H1 (cell line): ENCODE measurements at regions not wholly inside any gene's neighbourhood (a gene's known extent, or its start where the extent isn't known, plus 50 kb on each side); places are given as distances from the start of the nearest gene placed in this dataset.

ENCODE experiments used
- CTCF ChIA-PET: fragments of 300-600 bp; sonication (Branson Sonifier 250); formaldehyde crosslinking; loops from one replicate; lab custom pipeline; 2021; ENCODE audit not compliant: partially characterized antibody; lab: Charles Lee
- POLR2A ChIA-PET: fragments of 300-600 bp; sonication (Branson Sonifier 250); formaldehyde crosslinking; loops from one replicate; lab custom pipeline; 2021; ENCODE audit warnings: inconsistent platforms; ENCODE audit not compliant: partially characterized antibody; lab: Charles Lee
- DNase-seq, 2 experiments: peaks; one replicate each; pipeline versions ENCODE4 v3.0.0 to v3.0.0-alpha.2; 2010 to 2022; ENCODE audit warnings: low spot score in 2 of 2, low read depth in 1 of 2, mixed read lengths in 1 of 2
- FAIRE-seq: peaks from 2 replicates; lab custom pipeline; 2011; peaks lifted over from hg19 to GRCh38; lab: Jason Lieb, UNC
- H2AFZ ChIP-seq: 2 replicates; pipeline ENCODE4 v1.8.1; 2012; ENCODE audit warnings: low read length, inconsistent platforms
- H2AK5ac ChIP-seq: 2 replicates; pipeline ENCODE4 v1.6.1; 2013; ENCODE audit warnings: low read depth, low read length
- H2BK120ac ChIP-seq: replicated peaks from 2 replicates; pipeline ENCODE3; 2013; ENCODE audit warnings: low read depth, low read length, inconsistent platforms
- H2BK12ac ChIP-seq: 2 replicates; pipeline ENCODE4 v1.6.1; 2013; ENCODE audit warnings: low read depth, low read length
- H2BK15ac ChIP-seq: 2 replicates; pipeline ENCODE4 v1.6.1; 2013; ENCODE audit warnings: low read length
- H2BK20ac ChIP-seq: 2 replicates; pipeline ENCODE4 v1.6.1; 2013; ENCODE audit warnings: low read length
- H2BK5ac ChIP-seq: 2 replicates; pipeline ENCODE4 v1.6.1; 2013; ENCODE audit warnings: low read depth, low read length
- H3K14ac ChIP-seq: 2 replicates; pipeline ENCODE4 v1.6.1; 2013; ENCODE audit warnings: inconsistent platforms; ENCODE audit not compliant: insufficient read length
- H3K18ac ChIP-seq: 2 replicates; pipeline ENCODE4 v1.6.1; 2013; ENCODE audit warnings: low read length; ENCODE audit errors: extremely low read depth
- H3K23ac ChIP-seq: 2 replicates; pipeline ENCODE4 v1.6.1; 2013; ENCODE audit warnings: inconsistent platforms; ENCODE audit not compliant: insufficient read length
- H3K23me2 ChIP-seq: 2 replicates; pipeline ENCODE4 v1.6.1; 2013; ENCODE audit warnings: low read depth, low read length
- H3K27ac ChIP-seq: 2 replicates; pipeline ENCODE4 v1.6.1; 2011; ENCODE audit warnings: low read depth, low read length, inconsistent platforms
- H3K27me3 ChIP-seq, 4 experiments: replicated peaks in 1 of 4; 1 replicate in 1 of 4; 2 replicates in 3 of 4; pipeline versions ENCODE4 v1.6.1 to v1.8.1; 2011 to 2013; ENCODE audit warnings: low read length in 3 of 4, mild to moderate bottlenecking in 3 of 4, inconsistent platforms in 2 of 4, mixed read lengths in 2 of 4, moderate library complexity in 1 of 4; ENCODE audit not compliant: control insufficient read depth in 3 of 4, insufficient read depth in 3 of 4; ENCODE audit errors: extremely low read depth in 1 of 4
- H3K36me3 ChIP-seq, 4 experiments: 2 replicates each; pipeline versions ENCODE4 v1.6.1 to v1.8.1; 2011 to 2013; ENCODE audit warnings: mild to moderate bottlenecking in 4 of 4, low read length in 3 of 4, moderate library complexity in 2 of 4, control low read depth in 1 of 4, inconsistent platforms in 1 of 4; ENCODE audit not compliant: insufficient read depth in 4 of 4, control insufficient read depth in 2 of 4
- H3K4ac ChIP-seq: replicated peaks from 2 replicates; pipeline ENCODE3; 2013; ENCODE audit warnings: low read length, low read depth, mixed read lengths, inconsistent platforms; ENCODE audit not compliant: insufficient read length
- H3K4me1 ChIP-seq, 4 experiments: replicated peaks in 1 of 4; 1 replicate in 1 of 4; 2 replicates in 3 of 4; pipeline versions ENCODE4 v1.6.1 to v1.8.1; 2011 to 2013; ENCODE audit warnings: low read length in 3 of 4, inconsistent platforms in 2 of 4, mixed read lengths in 1 of 4; ENCODE audit not compliant: insufficient read depth in 4 of 4, control insufficient read depth in 3 of 4
- H3K4me2 ChIP-seq, 2 experiments: 2 replicates each; pipeline versions ENCODE4 v1.6.1 to v1.8.1; 2011 to 2013; ENCODE audit warnings: low read depth in 2 of 2, low read length in 2 of 2, control low read depth in 1 of 2, inconsistent platforms in 1 of 2, mild to moderate bottlenecking in 1 of 2; ENCODE audit not compliant: insufficient read depth in 1 of 2
- H3K4me3 ChIP-seq, 4 experiments: fragments of 200-600, 300-600 bp in 1 of 4; sonication (generic), shearing (Covaris generic), sonication (Bioruptor Twin) in 1 of 4; 2 replicates each; pipeline versions ENCODE4 v1.5.1 to v1.8.1; 2011 to 2016; ENCODE audit warnings: low read length in 4 of 4, low read depth in 3 of 4, control low read depth in 2 of 4, inconsistent platforms in 2 of 4, mild to moderate bottlenecking in 2 of 4, mixed read lengths in 1 of 4, moderate library complexity in 1 of 4; ENCODE audit not compliant: insufficient read depth in 2 of 4; ENCODE audit errors: extremely low read depth in 1 of 4
- H3K56ac ChIP-seq: replicated peaks from 2 replicates; pipeline ENCODE3; 2013; ENCODE audit warnings: low read depth, mild to moderate bottlenecking, mixed read lengths, low read length, inconsistent platforms; ENCODE audit not compliant: insufficient read length
- H3K79me1 ChIP-seq: 2 replicates; pipeline ENCODE4 v1.6.1; 2013; ENCODE audit warnings: low read depth, low read length, control low read depth
- H3K79me2 ChIP-seq, 2 experiments: 2 replicates each; pipeline versions ENCODE4 v1.6.1 to v1.8.1; 2012 to 2013; ENCODE audit warnings: low read length in 2 of 2, mild to moderate bottlenecking in 2 of 2, inconsistent platforms in 1 of 2; ENCODE audit not compliant: insufficient read depth in 2 of 2, control insufficient read depth in 1 of 2
- H3K9ac ChIP-seq, 4 experiments: replicated peaks in 1 of 4; 1 replicate in 1 of 4; 2 replicates in 3 of 4; pipeline versions ENCODE4 v1.6.1 to v1.8.1; 2011 to 2013; ENCODE audit warnings: low read depth in 3 of 4, low read length in 3 of 4, control low read depth in 2 of 4, mild to moderate bottlenecking in 2 of 4, moderate library complexity in 2 of 4, inconsistent platforms in 1 of 4; ENCODE audit errors: extremely low read depth in 1 of 4
- H3K9me3 ChIP-seq, 2 experiments: 2 replicates each; pipeline versions ENCODE4 v1.6.1 to v1.8.1; 2012 to 2013; ENCODE audit warnings: mild to moderate bottlenecking in 2 of 2, moderate library complexity in 2 of 2, control low read depth in 1 of 2, inconsistent platforms in 1 of 2, low read depth in 1 of 2, low read length in 1 of 2, mixed read lengths in 1 of 2; ENCODE audit not compliant: insufficient read depth in 2 of 2
- H4K20me1 ChIP-seq, 2 experiments: replicated peaks in 1 of 2; 2 replicates each; pipeline versions ENCODE3 to v1.8.1; 2011 to 2013; ENCODE audit warnings: inconsistent platforms in 2 of 2, low read length in 2 of 2, mild to moderate bottlenecking in 1 of 2; ENCODE audit not compliant: insufficient read depth in 2 of 2, control insufficient read depth in 1 of 2
- H4K5ac ChIP-seq: 2 replicates; pipeline ENCODE4 v1.6.1; 2013; ENCODE audit warnings: low read length, low read depth, mixed read lengths, inconsistent platforms; ENCODE audit not compliant: insufficient read length
- H4K8ac ChIP-seq: 2 replicates; pipeline ENCODE4 v1.8.0; 2013; ENCODE audit warnings: mild to moderate bottlenecking, moderate library complexity, low read length, inconsistent platforms; ENCODE audit not compliant: insufficient read depth; ENCODE audit errors: extremely low read depth
- H4K91ac ChIP-seq: replicated peaks from 2 replicates; pipeline ENCODE3; 2013; ENCODE audit warnings: low read length, mixed read lengths, inconsistent platforms; ENCODE audit not compliant: insufficient read length
- CBX5 ChIP-seq: fragments of 300-800, 300-1000 bp; sonication (generic); IDR thresholded peaks from 2 replicates; pipeline ENCODE4 v1.7.1; 2016; ENCODE audit warnings: antibody characterized with exemption, low read length, low read depth
- CTCF ChIP-seq, 3 experiments: IDR thresholded peaks; 1 replicate in 2 of 3; 2 replicates in 1 of 3; pipeline versions ENCODE4 v1.5.1 to v1.6.1; 2011; ENCODE audit warnings: low read length in 3 of 3, mild to moderate bottlenecking in 3 of 3, inconsistent platforms in 2 of 3, low read depth in 1 of 3, moderate library complexity in 1 of 3; ENCODE audit not compliant: insufficient read depth in 1 of 3; ENCODE audit errors: control extremely low read depth in 1 of 3
- GTF2F1 ChIP-seq: IDR thresholded peaks from 2 replicates; pipeline ENCODE4 v1.6.1; 2012; ENCODE audit warnings: low read depth, low read length, improper control_type of control experiment, borderline replicate concordance
- JUND ChIP-seq: IDR thresholded peaks from 2 replicates; pipeline ENCODE4 v1.6.1; 2011; ENCODE audit warnings: mild to moderate bottlenecking, improper control_type of control experiment, low read length
- KDM5A ChIP-seq: fragments of 200-600 bp; IDR thresholded peaks from 2 replicates; pipeline ENCODE4 v1.7.1; 2012; ENCODE audit warnings: mild to moderate bottlenecking, low read length, inconsistent platforms, mixed read lengths
- PHF8 ChIP-seq: fragments of 200-600 bp; sonication (generic); conservative IDR thresholded peaks from 2 replicates; pipeline ENCODE4 v1.7.1; 2012; ENCODE audit warnings: low read depth, mild to moderate bottlenecking, inconsistent platforms, low read length, moderate library complexity
- RBBP5 ChIP-seq: IDR thresholded peaks from 2 replicates; pipeline ENCODE4 v1.7.1; 2012; ENCODE audit warnings: low read depth, mild to moderate bottlenecking, inconsistent platforms, low read length, moderate library complexity, borderline replicate concordance
- RFX5 ChIP-seq: IDR thresholded peaks from 2 replicates; pipeline ENCODE4 v1.6.1; 2011; ENCODE audit warnings: low read depth, low read length, improper control_type of control experiment, borderline replicate concordance
- SP2 ChIP-seq: IDR thresholded peaks from 2 replicates; pipeline ENCODE4 v1.6.1; 2012; ENCODE audit warnings: mild to moderate bottlenecking, low read length, inconsistent platforms
- TCF12 ChIP-seq: IDR thresholded peaks from 2 replicates; pipeline ENCODE4 v1.6.1; 2011; ENCODE audit warnings: low read depth, mild to moderate bottlenecking, low read length
- ZNF274 ChIP-seq: IDR thresholded peaks from 2 replicates; pipeline ENCODE4 v1.7.0; 2012; ENCODE audit warnings: low read length, borderline replicate concordance; ENCODE audit errors: extremely low read depth

GRCh38 chr9:115867326-115867725, 286.3 kb upstream of the PAPPA start:
- Histone ChIP-seq H3K14ac (no peak overlapping the region), H2BK5ac (no peak overlapping the region), H4K5ac (no peak overlapping the region), H3K79me1 (no peaks in the 10 kb centered on the region), H2BK20ac (no peak overlapping the region), H3K27ac (no peak overlapping the region), H3K36me3 (no peaks in the 10 kb centered on the region), H2AFZ (no peak overlapping the region), H3K9me3 (no peaks in the 10 kb centered on the region), H3K4me2 (no peak overlapping the region), H3K27me3 (no peaks in the 10 kb centered on the region), H3K79me2 (no peaks in the 10 kb centered on the region), H4K8ac (no peak overlapping the region), H3K4me1 (no peaks in the 10 kb centered on the region), H3K4ac (no peak overlapping the region), H4K91ac (no peak overlapping the region), H2AK5ac (no peak overlapping the region), H3K56ac (no peak overlapping the region), H3K4me3 (no peak overlapping the region), H3K18ac (no peak overlapping the region), H3K23me2 (no peaks in the 10 kb centered on the region), H2BK12ac (no peak overlapping the region), H3K23ac (no peak overlapping the region), H2BK15ac (no peak overlapping the region), H3K9ac (no peak overlapping the region), H2BK120ac (no peak overlapping the region), H4K20me1 (no peaks in the 10 kb centered on the region)
- DNase-seq (no peak), FAIRE-seq (no peak)
- TF ChIP-seq CTCF (IDR thresholded peaks at IDR 0.05; ENCODE audit: control extremely low read depth in 1 of 3, insufficient read depth in 1 of 3, low read depth in 1 of 3, low read length in 3 of 3) (no peak), SP2 (no peak), GTF2F1 (no peak), RBBP5 (no peak), JUND (no peak), TCF12 (no peak), CBX5 (no peak), RFX5 (no peak), PHF8 (no peak), ZNF274 (no peak), KDM5A (no peak)
- ChIA-PET CTCF (interaction anchor here (0.6 kb wide), 1 partner anchor 115 kb away, joined by 3 read pairs; no protein-coding TSS in a partner anchor), POLR2A (interaction anchor here (0.7 kb wide), 1 partner anchor 1337 kb away, joined by 3 read pairs; no protein-coding TSS in a partner anchor)
